K562 (cell line): ENCODE measurements at regions not wholly inside any gene's neighbourhood (a gene's known extent, or its start where the extent isn't known, plus 50 kb on each side); places are given as distances from the start of the nearest gene placed in this dataset.

ENCODE experiments used
- ATAC-seq: fragments of 200-7000 bp; cut with Tn5 transposase; 3 replicates; pipeline ENCODE4 v1.9.1; 2020; ENCODE audit warnings: moderate library complexity
- BruUV-seq: library from RNA; stranded (reverse); fragments of 400-500 nt; replicated peaks from 2 replicates; lab custom pipeline; 2021; lab: Mats Ljungman, UMichigan
- CTCF ChIA-PET: fragments of 300-600 bp; formaldehyde crosslinking; extraction: SDS; loops from one replicate; lab custom pipeline; 2021; ENCODE audit warnings: low intra/inter-chr PET ratio; lab: Yijun Ruan, JAX
- POLR2A ChIA-PET: fragments of 300-600, 350-650 bp; sonication (Branson Sonifier 250); formaldehyde crosslinking; extraction: SDS; loops from one replicate; lab custom pipeline; 2021; ENCODE audit warnings: antibody characterized with exemption, inconsistent platforms; lab: Yijun Ruan, JAX
- DNase-seq, 4 experiments: peaks; one replicate each; pipeline versions ENCODE4 v3.0.0 to v3.0.0-alpha.2; 2011 to 2018; ENCODE audit warnings: low spot score in 3 of 4, mixed read lengths in 3 of 4; ENCODE audit errors: extremely low read depth in 1 of 4
- FAIRE-seq: peaks from 2 replicates; lab custom pipeline; 2011; peaks lifted over from hg19 to GRCh38; lab: Jason Lieb, UNC
- H2AFZ ChIP-seq: 2 replicates; pipeline ENCODE4 v1.6.0; 2011; ENCODE audit warnings: low read depth, low read length, control low read depth, inconsistent platforms
- H3K27ac ChIP-seq: fragments of 200-600 bp; 3 replicates; pipeline ENCODE4 v1.8.0; 2011; ENCODE audit warnings: low read depth, mild to moderate bottlenecking, control low read depth, inconsistent platforms, low read length, moderate library complexity, mixed read lengths; ENCODE audit errors: extremely low read depth
- H3K27me3 ChIP-seq, 2 experiments: fragments of 300-600 bp in 1 of 2; 2 replicates in 1 of 2; 3 replicates in 1 of 2; pipeline versions ENCODE4 v1.6.0 to v1.8.0; 2011; ENCODE audit warnings: inconsistent platforms in 2 of 2, low read length in 2 of 2, mild to moderate bottlenecking in 1 of 2, mixed read lengths in 1 of 2, moderate library complexity in 1 of 2; ENCODE audit not compliant: control insufficient read depth in 2 of 2, insufficient read depth in 2 of 2
- H3K36me3 ChIP-seq: fragments of 300-600 bp; 3 replicates; pipeline ENCODE4 v1.8.0; 2011; ENCODE audit warnings: mild to moderate bottlenecking, low read length, inconsistent platforms; ENCODE audit not compliant: control insufficient read depth, insufficient read depth
- H3K4me1 ChIP-seq, 2 experiments: fragments of 200-600 bp in 1 of 2; replicated peaks in 1 of 2; 2 replicates in 1 of 2; 3 replicates in 1 of 2; pipeline versions ENCODE4 v1.5.1 to v1.8.0; 2011; ENCODE audit warnings: inconsistent platforms in 2 of 2, low read length in 2 of 2, mild to moderate bottlenecking in 1 of 2, mixed read lengths in 1 of 2, moderate library complexity in 1 of 2; ENCODE audit not compliant: control insufficient read depth in 2 of 2, insufficient read depth in 2 of 2
- H3K4me2 ChIP-seq: 2 replicates; pipeline ENCODE4 v1.6.1; 2011; ENCODE audit warnings: low read length, control low read depth, inconsistent platforms, mixed read lengths; ENCODE audit not compliant: insufficient read depth
- H3K4me3 ChIP-seq: fragments of 200-600 bp; sonication (generic), shearing (Covaris generic); 2 replicates; pipeline ENCODE4 v1.5.1; 2016; ENCODE audit warnings: control low read depth, inconsistent platforms
- H3K79me2 ChIP-seq: fragments of 200-600 bp; 3 replicates; pipeline ENCODE4 v1.8.0; 2011; ENCODE audit warnings: low read length, inconsistent platforms; ENCODE audit not compliant: control insufficient read depth, insufficient read depth
- H3K9ac ChIP-seq, 2 experiments: 2 replicates each; pipeline versions ENCODE4 v1.6.0 to v1.6.1; 2011; ENCODE audit warnings: low read depth in 2 of 2, low read length in 2 of 2, control low read depth in 1 of 2, inconsistent platforms in 1 of 2, mild to moderate bottlenecking in 1 of 2, mixed read lengths in 1 of 2; ENCODE audit not compliant: insufficient read depth in 1 of 2
- H3K9me1 ChIP-seq: one replicate; pipeline ENCODE4 v1.6.0; 2011; ENCODE audit warnings: inconsistent platforms, mild to moderate bottlenecking, low read length, moderate library complexity; ENCODE audit not compliant: control insufficient read depth, insufficient read depth
- H3K9me3 ChIP-seq: replicated peaks from 2 replicates; pipeline ENCODE4 v1.5.1; 2011; ENCODE audit warnings: low read depth, low read length, inconsistent platforms; ENCODE audit not compliant: control insufficient read depth, insufficient read depth
- H4K20me1 ChIP-seq: replicated peaks from 2 replicates; pipeline ENCODE4 v1.6.1; 2011; ENCODE audit warnings: low read length, inconsistent platforms, mixed read lengths; ENCODE audit not compliant: control insufficient read depth, insufficient read depth
- CBX8 ChIP-seq: fragments of 200-600 bp; sonication (generic); IDR thresholded peaks from 2 replicates; pipeline ENCODE4 v1.6.1; 2012; ENCODE audit warnings: borderline replicate concordance, mixed run types, low read depth, mild to moderate bottlenecking, moderate library complexity, mixed read lengths, low read length, control low read depth, inconsistent platforms; ENCODE audit not compliant: poor library complexity, severe bottlenecking; ENCODE audit errors: extremely low read depth
- FOXK1 ChIP-seq: sonication (generic); formaldehyde crosslinking; IDR thresholded peaks from 2 replicates; pipeline ENCODE4 v1.8.0; 2022; ENCODE audit warnings: missing genetic modification reagents, mild to moderate bottlenecking, borderline replicate concordance
- KAT2B ChIP-seq: IDR thresholded peaks from one replicate; pipeline ENCODE4 v1.6.1; 2012; ENCODE audit warnings: low read depth, mild to moderate bottlenecking, control low read depth, inconsistent platforms, low read length, moderate library complexity
- MEF2A ChIP-seq: IDR thresholded peaks from 2 replicates; pipeline ENCODE4 v1.6.1; 2011; ENCODE audit warnings: low read depth, mild to moderate bottlenecking, low read length, moderate library complexity; ENCODE audit not compliant: control insufficient read depth
- NCOA6 ChIP-seq: fragments of 450-650 bp; IDR thresholded peaks from 2 replicates; pipeline ENCODE4 v1.6.1; 2017; ENCODE audit warnings: mild to moderate bottlenecking
- NUFIP1 ChIP-seq: fragments of 450-650 bp; IDR thresholded peaks from 2 replicates; pipeline ENCODE4 v1.6.1; 2018; ENCODE audit not compliant: partially characterized antibody
- PHF20 ChIP-seq: fragments of 450-650 bp; IDR thresholded peaks from 2 replicates; pipeline ENCODE4 v1.6.1; 2018; ENCODE audit not compliant: partially characterized antibody
- RFX7 ChIP-seq: fragments of 250-450 bp; sonication (Bioruptor Pico); IDR thresholded peaks from 2 replicates; pipeline ENCODE4 v1.5.1; 2021; ENCODE audit warnings: mild to moderate bottlenecking
- SRSF9 ChIP-seq: fragments of 200-400 bp; formaldehyde crosslinking; IDR thresholded peaks from 2 replicates; pipeline ENCODE4 v1.6.1; 2017; ENCODE audit warnings: low read depth, low read length, borderline replicate concordance
- UBTF ChIP-seq, 2 experiments: IDR thresholded peaks; 2 replicates each; pipeline ENCODE4 v1.6.1; 2012; ENCODE audit warnings: improper control_type of control experiment in 2 of 2, low read depth in 2 of 2, low read length in 2 of 2, borderline replicate concordance in 1 of 2
- XRCC5 ChIP-seq: fragments of 200-400 bp; formaldehyde crosslinking; IDR thresholded peaks from 2 replicates; pipeline ENCODE4 v1.6.1; 2017; ENCODE audit warnings: low read depth, mild to moderate bottlenecking, low read length
- ZNF24 ChIP-seq: fragments of 450-650 bp; IDR thresholded peaks from 2 replicates; pipeline ENCODE4 v1.6.1; 2016
- ZNF316 ChIP-seq: fragments of 450-650 bp; IDR thresholded peaks from 2 replicates; pipeline ENCODE4 v1.6.1; 2016
- WGBS: fragments of 100-300 bp; shearing (Covaris generic); methylation state at CpG from one replicate; pipeline ENCODE4 v1.1.6; 2016; ENCODE audit warnings: low coverage, mixed read lengths; ENCODE audit not compliant: insufficient coverage; ENCODE audit errors: missing lambda C conversion rate; 5-methylcytosine and 5-hydroxymethylcytosine counted together
- in situ Hi-C: fragments of 300-500 bp; cut with MboI; formaldehyde crosslinking; loops from 4 replicates; pipeline ENCODE4 v1.15.0; 2018; ENCODE audit warnings: inconsistent platforms, mixed read lengths
- intact Hi-C: fragments of 100-400 bp; cut with micrococcal nuclease; formaldehyde crosslinking; loops from 2 replicates; pipeline ENCODE4 v1.14.2; 2022

GRCh38 chr16:62194828-62195227 lies 158.6 kb upstream of the CDH8 start:
- 0% methylated on average over 3 of the region's 3 CpGs for WGBS
- H3K9me3 ChIP-seq = no peaks in the 10 kb centered on the region
- no peaks in the 10 kb centered on the region for H3K27me3 ChIP-seq
- H3K9me1 ChIP-seq = no peaks in the 10 kb centered on the region
- CTCF ChIA-PET = no interaction called here
- BruUV-seq = no TSS peak
- no peak for ATAC-seq
- TF ChIP-seq SRSF9 = no peak
- no peak for TF ChIP-seq XRCC5
- no peak for TF ChIP-seq ZNF316
- TF ChIP-seq ZNF24 = no peak
- TF ChIP-seq, all 486 proteins: peak for 0
- H4K20me1 ChIP-seq = no peaks in the 10 kb centered on the region
- no peak overlapping the region for H3K27ac ChIP-seq
- in situ Hi-C loops = no loop called here
- H3K4me2 ChIP-seq = no peak overlapping the region
- H3K36me3 ChIP-seq = no peaks in the 10 kb centered on the region
- no peak overlapping the region for H3K9ac ChIP-seq
- FAIRE-seq (no peak), DNase-seq (no peak)
- no peaks in the 10 kb centered on the region for H3K79me2 ChIP-seq
- intact Hi-C loops = no loop called here
- H3K4me1 ChIP-seq = no peaks in the 10 kb centered on the region
- POLR2A ChIA-PET = no interaction called here
- H2AFZ ChIP-seq = no peak overlapping the region
- H3K4me3 ChIP-seq = no peak overlapping the region

DNA sequence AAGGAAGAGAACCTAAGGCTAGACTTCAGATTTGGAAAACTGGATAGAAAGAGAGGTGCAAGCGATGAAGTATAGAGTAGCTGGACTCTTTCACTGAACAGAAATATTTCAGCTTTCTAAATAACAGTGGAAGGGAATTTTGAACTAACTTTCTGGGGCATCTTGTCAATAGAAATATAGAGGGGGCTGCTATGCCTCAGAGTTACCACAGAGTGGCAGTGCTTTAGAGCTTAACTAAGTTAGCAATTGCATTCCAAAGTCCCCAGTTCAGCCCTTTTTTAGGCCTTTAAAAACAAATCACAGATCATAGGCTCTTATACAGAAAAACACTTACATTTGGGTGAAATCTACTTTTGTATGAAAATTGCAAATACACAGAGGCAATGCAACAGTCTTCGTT lies 154.2 kb upstream of the CDH8 start:
- ATAC-seq (no peak), FAIRE-seq (no peak), DNase-seq (peak in 1 of 4 experiments; percentile 8)
- H3K4me3 ChIP-seq = no peak overlapping the region
- no peaks in the 10 kb centered on the region for H3K27me3 ChIP-seq
- H3K9me1 ChIP-seq = no peaks in the 10 kb centered on the region
- no peaks in the 10 kb centered on the region for H3K4me1 ChIP-seq
- H4K20me1 ChIP-seq = no peaks in the 10 kb centered on the region
- POLR2A ChIA-PET = no interaction called here
- H2AFZ ChIP-seq = no peak overlapping the region
- H3K36me3 ChIP-seq = no peaks in the 10 kb centered on the region
- no peak overlapping the region for H3K4me2 ChIP-seq
- H3K27ac ChIP-seq = no peak overlapping the region
- 0% methylated on average over 2 of the region's 2 CpGs for WGBS
- no peaks in the 10 kb centered on the region for H3K79me2 ChIP-seq
- no TSS peak for BruUV-seq
- CTCF ChIA-PET = no interaction called here
- no peaks in the 10 kb centered on the region; the same call in 1 of the 2 replicates for H3K9me3 ChIP-seq
- no peak overlapping the region for H3K9ac ChIP-seq
- in situ Hi-C loops (no loop called here), intact Hi-C loops (no loop called here)
- TF ChIP-seq FOXK1 (CRISPR knock-in tag) (no peak), KAT2B (no peak), MEF2A (no peak), NCOA6 (no peak), CBX8 (no peak), NUFIP1 (no peak), RFX7 (CRISPR knock-in tag) (no peak), UBTF (IDR thresholded peaks at IDR 0.05; ENCODE audit: borderline replicate concordance in 1 of 2, low read depth in 2 of 2, low read length in 2 of 2) (no peak), PHF20 (no peak)
